GM06990 (cell line): ENCODE measurements at regions not wholly inside any gene's neighbourhood (a gene's known extent, or its start where the extent isn't known, plus 50 kb on each side); places are given as distances from the start of the nearest gene placed in this dataset.

ENCODE experiments used
- DNase-seq: peaks from one replicate; pipeline ENCODE4 v3.0.0-alpha.2; 2011; ENCODE audit not compliant: insufficient read length; ENCODE audit errors: extremely low read depth
- H3K27me3 ChIP-seq: replicated peaks from 2 replicates; pipeline ENCODE4 v1.6.0; 2011; ENCODE audit warnings: low read length; ENCODE audit not compliant: control insufficient read depth, insufficient read depth
- H3K36me3 ChIP-seq: 2 replicates; pipeline ENCODE4 v1.5.1; 2011; ENCODE audit warnings: low read length; ENCODE audit not compliant: control insufficient read depth, insufficient read depth
- H3K4me3 ChIP-seq: replicated peaks from 2 replicates; pipeline ENCODE4 v1.5.1; 2011; ENCODE audit warnings: low read depth, mild to moderate bottlenecking, control low read depth, low read length
- TF ChIP-seq, protein P1 (sequence below): IDR thresholded peaks from 2 replicates; pipeline ENCODE4 v1.5.1; 2011; ENCODE audit warnings: low read length, control low read depth, mild to moderate bottlenecking, inconsistent platforms; ENCODE audit not compliant: insufficient read depth, poor library complexity, severe bottlenecking

DNA sequence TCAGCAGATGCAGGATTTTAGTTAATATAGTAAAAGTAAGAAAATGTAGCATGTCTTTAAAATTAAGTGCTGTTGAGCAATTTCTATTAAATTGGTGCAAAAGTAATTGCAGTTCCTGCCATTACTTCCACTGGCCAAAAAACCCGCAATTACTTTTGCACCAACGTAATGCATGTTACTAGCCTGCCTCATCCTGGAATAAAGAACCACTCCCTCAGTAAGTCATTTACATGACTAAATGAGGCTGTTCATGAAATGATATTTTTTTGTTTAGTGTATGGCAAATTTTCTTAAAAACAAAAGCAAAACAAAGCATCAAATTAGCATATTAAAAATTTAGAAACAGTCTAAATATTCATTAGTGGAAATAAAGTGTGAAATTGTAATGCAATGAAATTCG, 180.4 kb downstream of the DIPK2A start:
- no peaks in the 10 kb centered on the region for H3K36me3 ChIP-seq
- no peak overlapping the region for H3K4me3 ChIP-seq
- H3K27me3 ChIP-seq, result no peaks in the 10 kb centered on the region
- DNase-seq, result no peak
- TF ChIP-seq, protein P1, sequence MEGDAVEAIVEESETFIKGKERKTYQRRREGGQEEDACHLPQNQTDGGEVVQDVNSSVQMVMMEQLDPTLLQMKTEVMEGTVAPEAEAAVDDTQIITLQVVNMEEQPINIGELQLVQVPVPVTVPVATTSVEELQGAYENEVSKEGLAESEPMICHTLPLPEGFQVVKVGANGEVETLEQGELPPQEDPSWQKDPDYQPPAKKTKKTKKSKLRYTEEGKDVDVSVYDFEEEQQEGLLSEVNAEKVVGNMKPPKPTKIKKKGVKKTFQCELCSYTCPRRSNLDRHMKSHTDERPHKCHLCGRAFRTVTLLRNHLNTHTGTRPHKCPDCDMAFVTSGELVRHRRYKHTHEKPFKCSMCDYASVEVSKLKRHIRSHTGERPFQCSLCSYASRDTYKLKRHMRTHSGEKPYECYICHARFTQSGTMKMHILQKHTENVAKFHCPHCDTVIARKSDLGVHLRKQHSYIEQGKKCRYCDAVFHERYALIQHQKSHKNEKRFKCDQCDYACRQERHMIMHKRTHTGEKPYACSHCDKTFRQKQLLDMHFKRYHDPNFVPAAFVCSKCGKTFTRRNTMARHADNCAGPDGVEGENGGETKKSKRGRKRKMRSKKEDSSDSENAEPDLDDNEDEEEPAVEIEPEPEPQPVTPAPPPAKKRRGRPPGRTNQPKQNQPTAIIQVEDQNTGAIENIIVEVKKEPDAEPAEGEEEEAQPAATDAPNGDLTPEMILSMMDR, result no peak

DNA sequence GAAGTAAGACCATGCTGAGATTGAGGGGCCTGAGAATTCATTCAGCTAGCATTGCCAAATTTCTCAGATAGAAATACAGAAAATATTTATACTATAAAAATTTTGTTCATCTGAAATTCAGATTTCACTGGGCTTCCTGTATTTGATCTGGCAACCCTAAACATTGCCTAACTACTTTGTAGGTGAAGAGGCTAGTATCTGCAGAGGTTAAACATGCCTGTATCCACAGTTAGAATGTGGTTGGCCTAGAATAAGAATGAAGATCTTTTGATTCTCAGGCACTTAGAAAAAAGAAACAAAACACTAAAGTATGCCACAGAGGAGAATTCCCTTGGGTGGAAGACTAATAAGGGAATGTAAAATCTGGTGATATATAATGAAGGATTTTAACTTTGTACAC, 189.0 kb downstream of the DIPK2A start:
- H3K27me3 ChIP-seq, result no peaks in the 10 kb centered on the region
- H3K4me3 ChIP-seq, result no peak overlapping the region
- TF ChIP-seq, protein P1, result no peak
- DNase-seq, result no peak
- no peaks in the 10 kb centered on the region for H3K36me3 ChIP-seq

DNA sequence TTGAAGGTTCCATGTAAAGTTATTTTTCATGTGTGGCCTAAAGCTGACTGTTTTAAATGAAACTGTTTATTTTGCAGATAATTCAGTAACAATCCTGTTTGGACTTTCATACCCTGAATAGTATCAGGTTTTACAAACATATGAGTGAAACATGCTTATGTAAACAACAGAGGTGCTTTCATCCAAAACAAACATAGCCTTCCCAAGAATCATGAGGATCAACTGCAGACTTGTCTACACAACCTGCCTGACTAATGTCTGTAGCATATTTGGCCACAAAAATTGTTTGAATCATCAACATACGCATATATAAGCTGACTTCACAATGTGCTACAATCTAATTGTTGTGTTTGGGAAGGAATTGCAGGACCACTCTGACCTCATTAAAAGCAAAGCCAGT, 190.4 kb downstream of the DIPK2A start:
- H3K4me3 ChIP-seq, result no peak overlapping the region
- H3K27me3 ChIP-seq, result no peaks in the 10 kb centered on the region
- no peak for DNase-seq
- H3K36me3 ChIP-seq, result no peaks in the 10 kb centered on the region
- TF ChIP-seq, protein P1, result no peak

DNA sequence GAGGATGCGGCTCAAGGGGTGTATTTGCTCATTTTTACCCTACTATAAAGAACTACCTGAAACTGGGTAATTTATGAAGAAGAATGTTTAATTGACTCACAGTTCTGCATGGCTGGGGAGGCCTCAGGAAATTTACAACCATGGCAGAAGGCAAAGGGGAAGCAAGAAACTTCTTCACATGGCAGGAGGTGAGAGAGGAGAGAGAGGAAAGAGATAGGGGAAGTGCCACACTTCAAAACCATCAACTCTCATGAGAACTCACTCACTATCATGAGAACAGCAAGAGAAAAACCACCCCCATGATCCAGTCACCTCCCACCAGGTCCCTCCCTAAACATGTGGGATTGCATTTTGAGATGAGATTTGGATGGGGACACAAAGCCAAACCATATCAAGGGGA, 192.7 kb downstream of the DIPK2A start:
- Histone ChIP-seq H3K4me3 (no peak overlapping the region), H3K27me3 (no peaks in the 10 kb centered on the region), H3K36me3 (no peaks in the 10 kb centered on the region)
- TF ChIP-seq, protein P1, result no peak
- DNase-seq, result no peak

DNA sequence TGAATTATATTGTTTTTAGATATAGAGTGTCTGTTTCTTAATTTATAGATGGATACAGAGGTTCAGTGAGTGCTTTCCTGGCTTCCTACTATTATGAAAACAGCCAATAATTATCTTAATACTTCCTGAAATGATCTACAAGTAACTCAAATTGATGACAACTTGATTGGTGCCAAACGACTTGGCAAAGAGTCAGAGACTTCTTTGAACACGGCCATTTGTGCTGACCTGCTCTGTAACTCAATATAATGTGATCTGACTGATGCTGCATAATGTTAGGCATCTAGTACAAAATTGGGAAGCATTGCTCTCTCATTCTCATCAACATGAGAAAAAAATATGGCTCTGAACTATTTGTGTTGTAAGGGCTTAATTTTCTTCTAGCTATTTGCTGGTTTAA, 193.9 kb downstream of the DIPK2A start:
- no peaks in the 10 kb centered on the region for H3K27me3 ChIP-seq
- TF ChIP-seq, protein P1, result no peak
- no peak overlapping the region for H3K4me3 ChIP-seq
- DNase-seq, result no peak
- H3K36me3 ChIP-seq, result no peaks in the 10 kb centered on the region

DNA sequence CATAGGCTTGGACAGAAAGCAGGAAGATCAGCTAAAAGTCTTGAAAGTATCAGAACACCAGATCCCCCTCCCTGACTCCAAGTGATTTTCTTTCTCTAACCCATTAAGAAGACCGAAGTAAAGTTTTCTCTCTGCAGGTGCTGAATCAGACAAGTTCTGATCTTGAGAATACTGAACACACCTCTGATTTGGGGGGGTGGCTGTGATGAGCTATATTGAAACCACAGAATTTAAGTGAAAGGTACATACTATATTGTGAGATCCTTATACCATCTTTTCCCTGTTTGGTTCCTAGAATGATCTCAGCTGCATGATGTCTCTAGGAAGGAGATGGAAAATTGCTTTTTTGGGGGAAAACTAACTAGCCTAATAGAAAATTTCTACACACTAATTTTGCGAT, 196.0 kb downstream of the DIPK2A start:
- TF ChIP-seq, protein P1, result no peak
- no peak for DNase-seq
- Histone ChIP-seq H3K27me3 (no peaks in the 10 kb centered on the region), H3K36me3 (no peaks in the 10 kb centered on the region), H3K4me3 (no peak overlapping the region)
